ENCODE measurements at regions not wholly inside any gene's neighbourhood (a gene's known extent, or its start where the extent isn't known, plus 50 kb on each side); places are given as distances from the start of the nearest gene placed in this dataset.

DNA sequence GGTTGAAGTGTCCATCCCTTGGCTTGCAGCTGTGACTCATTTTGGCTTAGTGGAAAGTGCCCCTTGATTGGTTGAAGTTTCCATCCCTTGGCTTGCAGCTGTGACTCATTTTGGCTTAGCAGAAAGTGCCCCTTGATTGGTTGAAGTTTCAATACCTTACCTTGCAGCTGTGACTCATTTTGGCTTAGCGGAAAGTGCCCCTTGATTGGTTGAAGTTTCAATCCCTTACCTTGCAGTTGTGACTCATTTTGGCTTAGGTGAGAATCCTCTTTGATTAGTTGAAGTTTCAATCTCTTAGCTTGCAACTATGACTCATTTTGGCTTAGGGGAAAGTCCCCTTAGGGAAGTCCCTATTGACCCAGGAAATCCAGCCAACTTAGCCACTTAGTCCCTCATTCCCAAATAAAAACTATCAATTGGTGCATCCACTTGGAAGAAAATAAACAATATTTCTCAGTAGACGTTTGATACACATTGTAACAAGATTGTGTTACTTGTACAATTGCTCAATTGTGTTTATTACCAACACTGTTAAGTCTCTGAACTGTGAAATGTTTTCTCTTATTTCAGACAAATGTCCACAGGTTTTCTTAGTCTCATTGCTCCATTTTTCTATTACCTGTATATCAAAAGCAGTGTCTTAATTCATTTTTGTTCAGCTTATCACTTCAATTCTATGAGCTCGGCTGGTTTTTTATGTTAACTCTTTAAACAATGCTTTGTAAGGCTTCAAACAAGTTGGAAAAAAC lies 2308.8 kb upstream of the ACO1 start:
- Histone ChIP-seq H4K91ac (ENCODE audit: low read length) (no peak overlapping the region), H3K9ac (ENCODE audit: low read length) (no peak overlapping the region), H3K18ac (ENCODE audit: low read depth in 1 of 2, low read length in 2 of 2) (no peak overlapping the region), H2AFZ (ENCODE audit: low read depth, low read length) (no peak overlapping the region), H3K4ac (ENCODE audit: low read depth in 1 of 2, low read length in 2 of 2) (no peak overlapping the region), H3K4me3 (ENCODE audit: insufficient read depth in 1 of 2, low read depth in 1 of 2, low read length in 2 of 2) (no peak overlapping the region), H2AK5ac (ENCODE audit: low read length, severe bottlenecking) (no peak overlapping the region), H3K9me3 (ENCODE audit: control insufficient read depth, low read length) (no peaks in the 10 kb centered on the region), H3K79me1 (replicated peaks; ENCODE audit: low read length, poor library complexity, severe bottlenecking) (no peaks in the 10 kb centered on the region), H4K8ac (ENCODE audit: low read length) (no peak overlapping the region), H3K4me2 (ENCODE audit: low read length, poor library complexity, severe bottlenecking) (no peak overlapping the region), H2BK120ac (ENCODE audit: low read depth, low read length) (no peak overlapping the region), H3K27ac (ENCODE audit: low read length, poor library complexity, severe bottlenecking) (no peak overlapping the region), H3K4me1 (ENCODE audit: control insufficient read depth, insufficient read depth, low read depth, low read length) (no peaks in the 10 kb centered on the region), H3K27me3 (ENCODE audit: control insufficient read depth in 1 of 2, insufficient read depth in 1 of 2, low read length in 2 of 2) (no peaks in the 10 kb centered on the region), H3K23ac (ENCODE audit: low read length in 2 of 2) (no peak overlapping the region), H2BK12ac (ENCODE audit: low read length in 2 of 2) (no peak overlapping the region), H3K36me3 (ENCODE audit: control insufficient read depth in 1 of 2, insufficient read depth in 2 of 2, low read depth in 1 of 2, low read length in 2 of 2) (no peaks in the 10 kb centered on the region), H2BK5ac (ENCODE audit: low read depth, low read length, poor library complexity, severe bottlenecking) (no peak overlapping the region), H2BK15ac (ENCODE audit: low read depth, poor library complexity, severe bottlenecking) (no peak overlapping the region), H3K14ac (ENCODE audit: low read length in 2 of 2) (no peak overlapping the region)
- DNase-seq: peak; percentile 34
- WGBS: 95% methylated on average over 2 of the region's 3 CpGs

DNA sequence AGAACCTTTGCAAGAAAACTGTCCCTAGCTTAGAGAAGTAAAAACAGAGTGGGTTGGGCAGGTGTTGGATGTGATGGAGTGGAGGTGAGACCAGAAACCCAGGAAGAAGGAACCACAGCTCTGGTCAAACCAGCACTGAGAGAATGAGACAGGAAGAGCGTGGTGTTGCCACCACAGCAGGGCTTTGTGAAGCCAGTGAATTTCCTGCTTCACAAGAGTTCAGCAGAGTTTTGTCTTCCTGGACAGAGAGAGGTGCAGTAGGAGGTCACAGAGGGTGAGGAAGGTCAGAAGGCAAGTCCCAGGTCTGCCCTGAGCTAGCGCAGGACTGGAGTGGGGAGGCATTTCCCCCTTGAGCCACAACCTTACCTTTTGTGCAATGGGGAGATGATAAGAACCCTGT lies 2306.2 kb upstream of the ACO1 start:
- Histone ChIP-seq H3K27me3 (ENCODE audit: control insufficient read depth in 1 of 2, insufficient read depth in 1 of 2, low read length in 2 of 2) (no peaks in the 10 kb centered on the region), H3K4me1 (ENCODE audit: control insufficient read depth, insufficient read depth, low read depth, low read length) (no peaks in the 10 kb centered on the region), H3K4ac (ENCODE audit: low read depth in 1 of 2, low read length in 2 of 2) (no peak overlapping the region), H2AK5ac (ENCODE audit: low read length, severe bottlenecking) (no peak overlapping the region), H2BK5ac (ENCODE audit: low read depth, low read length, poor library complexity, severe bottlenecking) (no peak overlapping the region), H3K27ac (ENCODE audit: low read length, poor library complexity, severe bottlenecking) (no peak overlapping the region), H3K9ac (ENCODE audit: low read length) (no peak overlapping the region), H3K18ac (ENCODE audit: low read depth in 1 of 2, low read length in 2 of 2) (no peak overlapping the region), H3K36me3 (ENCODE audit: control insufficient read depth in 1 of 2, insufficient read depth in 2 of 2, low read depth in 1 of 2, low read length in 2 of 2) (no peaks in the 10 kb centered on the region), H2BK120ac (ENCODE audit: low read depth, low read length) (no peak overlapping the region), H3K9me3 (ENCODE audit: control insufficient read depth, low read length) (no peaks in the 10 kb centered on the region), H2AFZ (ENCODE audit: low read depth, low read length) (no peak overlapping the region), H3K4me2 (ENCODE audit: low read length, poor library complexity, severe bottlenecking) (no peak overlapping the region), H2BK15ac (ENCODE audit: low read depth, poor library complexity, severe bottlenecking) (no peak overlapping the region), H4K91ac (ENCODE audit: low read length) (no peak overlapping the region), H3K23ac (ENCODE audit: low read length in 2 of 2) (no peak overlapping the region), H4K8ac (ENCODE audit: low read length) (no peak overlapping the region), H3K4me3 (ENCODE audit: insufficient read depth in 1 of 2, low read depth in 1 of 2, low read length in 2 of 2) (no peak overlapping the region), H2BK12ac (ENCODE audit: low read length in 2 of 2) (no peak overlapping the region), H3K14ac (ENCODE audit: low read length in 2 of 2) (no peak overlapping the region), H3K79me1 (replicated peaks; ENCODE audit: low read length, poor library complexity, severe bottlenecking) (no peaks in the 10 kb centered on the region)
- no peak for DNase-seq
- WGBS: 75% methylated on average over 1 of the region's 2 CpGs

DNA sequence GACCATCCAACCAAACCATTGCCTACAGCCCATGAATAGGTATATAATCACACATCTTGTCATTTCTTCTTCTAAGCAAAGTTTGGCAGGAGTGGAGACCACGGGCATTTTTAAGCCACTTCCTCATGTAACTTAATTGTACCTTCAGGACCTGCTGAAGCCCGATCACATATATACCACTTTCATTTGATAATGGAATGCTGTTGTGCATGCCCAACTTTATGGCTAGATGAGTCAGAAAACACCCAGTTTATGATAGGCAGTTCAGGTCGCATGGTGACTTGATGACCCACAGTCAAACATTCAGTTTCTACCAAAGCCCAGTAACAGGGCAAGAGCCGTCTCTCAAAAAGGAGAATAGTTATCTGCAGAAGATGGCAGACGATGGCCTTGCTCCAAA lies 2295.0 kb upstream of the ACO1 start:
- H3K79me1 ChIP-seq (replicated peaks; ENCODE audit: low read length, poor library complexity, severe bottlenecking): no peaks in the 10 kb centered on the region
- no peaks in the 10 kb centered on the region for H3K36me3 ChIP-seq (ENCODE audit: control insufficient read depth in 1 of 2, insufficient read depth in 2 of 2, low read depth in 1 of 2, low read length in 2 of 2)
- H3K14ac ChIP-seq (ENCODE audit: low read length in 2 of 2): no peak overlapping the region
- H3K4me3 ChIP-seq (ENCODE audit: insufficient read depth in 1 of 2, low read depth in 1 of 2, low read length in 2 of 2): no peak overlapping the region
- WGBS: 89% methylated on average over 5 of the region's 5 CpGs
- H3K27ac ChIP-seq (ENCODE audit: low read length, poor library complexity, severe bottlenecking): no peak overlapping the region
- no peak overlapping the region for H3K4me2 ChIP-seq (ENCODE audit: low read length, poor library complexity, severe bottlenecking)
- no peak overlapping the region for H2BK15ac ChIP-seq (ENCODE audit: low read depth, poor library complexity, severe bottlenecking)
- no peaks in the 10 kb centered on the region for H3K4me1 ChIP-seq (ENCODE audit: control insufficient read depth, insufficient read depth, low read depth, low read length)
- H3K27me3 ChIP-seq (ENCODE audit: control insufficient read depth in 1 of 2, insufficient read depth in 1 of 2, low read length in 2 of 2): no peaks in the 10 kb centered on the region
- peaks cover 2% of the 10 kb centered on the region for H3K9me3 ChIP-seq (ENCODE audit: control insufficient read depth, low read length)
- no peak overlapping the region for H2BK12ac ChIP-seq (ENCODE audit: low read length in 2 of 2)
- H3K23ac ChIP-seq (ENCODE audit: low read length in 2 of 2): no peak overlapping the region
- H2AK5ac ChIP-seq (ENCODE audit: low read length, severe bottlenecking): no peak overlapping the region
- H4K8ac ChIP-seq (ENCODE audit: low read length): no peak overlapping the region
- H3K18ac ChIP-seq (ENCODE audit: low read depth in 1 of 2, low read length in 2 of 2): no peak overlapping the region
- H2BK120ac ChIP-seq (ENCODE audit: low read depth, low read length): no peak overlapping the region
- H3K9ac ChIP-seq (ENCODE audit: low read length): no peak overlapping the region
- no peak for DNase-seq
- no peak overlapping the region for H3K4ac ChIP-seq (ENCODE audit: low read depth in 1 of 2, low read length in 2 of 2)
- no peak overlapping the region for H2AFZ ChIP-seq (ENCODE audit: low read depth, low read length)
- H4K91ac ChIP-seq (ENCODE audit: low read length): no peak overlapping the region
- H2BK5ac ChIP-seq (ENCODE audit: low read depth, low read length, poor library complexity, severe bottlenecking): no peak overlapping the region

DNA sequence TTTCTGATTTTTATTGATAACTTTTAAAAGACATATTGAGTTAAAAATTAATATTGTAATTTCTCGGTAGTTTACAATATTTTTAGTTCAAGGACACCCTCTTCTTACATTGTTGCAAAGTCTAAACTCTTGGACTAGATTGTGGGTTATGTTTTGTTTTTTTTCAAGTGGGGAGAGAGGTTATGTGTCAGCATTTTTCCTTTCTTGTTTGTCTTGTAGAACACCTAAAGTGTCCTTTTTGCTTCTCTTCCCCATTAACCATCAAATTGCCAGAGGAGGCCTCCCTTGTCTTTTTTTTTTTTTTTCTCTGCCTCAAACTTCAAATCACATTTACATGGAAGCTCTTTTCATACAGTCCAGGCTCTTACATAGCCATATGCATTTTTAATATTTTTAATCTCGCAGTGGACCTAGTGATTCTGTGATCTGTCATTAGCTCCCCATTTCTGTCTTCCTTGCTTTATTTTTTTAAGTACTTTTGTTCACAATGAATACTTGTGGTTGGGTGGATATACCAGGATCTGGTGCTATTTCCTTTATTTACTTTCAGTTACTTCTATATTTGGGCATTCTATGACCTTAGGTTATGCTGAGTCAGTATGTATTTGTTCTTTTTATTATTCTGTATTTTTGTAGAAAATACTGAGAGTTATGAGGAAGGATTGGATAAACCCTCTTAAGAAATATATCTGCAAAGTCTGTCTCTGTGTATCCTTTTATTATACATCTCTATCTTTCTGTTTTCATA lies 2280.6 kb upstream of the ACO1 start:
- no peak overlapping the region for H2BK12ac ChIP-seq (ENCODE audit: low read length in 2 of 2)
- no peaks in the 10 kb centered on the region for H3K4me1 ChIP-seq (ENCODE audit: control insufficient read depth, insufficient read depth, low read depth, low read length)
- H3K36me3 ChIP-seq (ENCODE audit: control insufficient read depth in 1 of 2, insufficient read depth in 2 of 2, low read depth in 1 of 2, low read length in 2 of 2): no peaks in the 10 kb centered on the region
- H3K4me2 ChIP-seq (ENCODE audit: low read length, poor library complexity, severe bottlenecking): no peak overlapping the region
- no peak overlapping the region for H3K18ac ChIP-seq (ENCODE audit: low read depth in 1 of 2, low read length in 2 of 2)
- WGBS: 100% methylated on average over 1 of the region's 2 CpGs
- no peak overlapping the region for H2BK15ac ChIP-seq (ENCODE audit: low read depth, poor library complexity, severe bottlenecking)
- no peak overlapping the region for H3K14ac ChIP-seq (ENCODE audit: low read length in 2 of 2)
- H4K8ac ChIP-seq (ENCODE audit: low read length): no peak overlapping the region
- no peak overlapping the region for H3K27ac ChIP-seq (ENCODE audit: low read length, poor library complexity, severe bottlenecking)
- H2AFZ ChIP-seq (ENCODE audit: low read depth, low read length): no peak overlapping the region
- no peaks in the 10 kb centered on the region for H3K27me3 ChIP-seq (ENCODE audit: control insufficient read depth in 1 of 2, insufficient read depth in 1 of 2, low read length in 2 of 2)
- H2BK5ac ChIP-seq (ENCODE audit: low read depth, low read length, poor library complexity, severe bottlenecking): no peak overlapping the region
- no peak overlapping the region for H2BK120ac ChIP-seq (ENCODE audit: low read depth, low read length)
- H3K4ac ChIP-seq (ENCODE audit: low read depth in 1 of 2, low read length in 2 of 2): no peak overlapping the region
- H3K79me1 ChIP-seq (replicated peaks; ENCODE audit: low read length, poor library complexity, severe bottlenecking): no peaks in the 10 kb centered on the region
- no peak overlapping the region for H2AK5ac ChIP-seq (ENCODE audit: low read length, severe bottlenecking)
- H3K9ac ChIP-seq (ENCODE audit: low read length): no peak overlapping the region
- no peak overlapping the region for H3K4me3 ChIP-seq (ENCODE audit: insufficient read depth in 1 of 2, low read depth in 1 of 2, low read length in 2 of 2)
- no peaks in the 10 kb centered on the region for H3K9me3 ChIP-seq (ENCODE audit: control insufficient read depth, low read length)
- no peak overlapping the region for H4K91ac ChIP-seq (ENCODE audit: low read length)
- DNase-seq: peak; percentile 54
- H3K23ac ChIP-seq (ENCODE audit: low read length in 2 of 2): no peak overlapping the region
